GM21786 (cell line): ENCODE measurements at regions not wholly inside any gene's neighbourhood (a gene's known extent, or its start where the extent isn't known, plus 50 kb on each side); places are given as distances from the start of the nearest gene placed in this dataset.
"Not testable (repeated sequence)": the region's sequence is repeated elsewhere in the genome, so short reads cannot be mapped to it uniquely, and the experiment has no call there.

Experiments used
- ATAC-seq: cut with Tn5 transposase; IDR thresholded peaks from one replicate; pipeline ENCODE4 v1.9.1; 2021; ENCODE audit not compliant: unreplicated experiment

- ATAC-seq: no peak
Observed at GRCh38 chrX:55813150-55813549, 95.6 kb downstream of the RRAGB start.

- no peak for ATAC-seq
Observed at GRCh38 chrX:55815546-55815945, 98.0 kb downstream of the RRAGB start.

- no peak for ATAC-seq
Observed at GRCh38 chrX:55816023-55816422, 98.5 kb downstream of the RRAGB start.

GRCh38 chrX:55818673-55819375 lies 101.3 kb downstream of the RRAGB start:
- no peak for ATAC-seq

- ATAC-seq: no peak
Observed at GRCh38 chrX:55839485-55839884, 121.9 kb downstream of the RRAGB start.

- peak; percentile 80 for ATAC-seq
Observed at GRCh38 chrX:55841962-55842752, 124.6 kb downstream of the RRAGB start.

GRCh38 chrX:55866779-55867178 lies 149.2 kb downstream of the RRAGB start:
- ATAC-seq: not testable (repeated sequence)

GRCh38 chrX:55867181-55867651 lies 149.7 kb downstream of the RRAGB start:
- peak; percentile 81 for ATAC-seq

GRCh38 chrX:55867708-55868107 lies 150.2 kb downstream of the RRAGB start:
- peak; percentile 64 for ATAC-seq

GRCh38 chrX:55874807-55875206 lies 157.3 kb downstream of the RRAGB start:
- no peak for ATAC-seq

- ATAC-seq: not testable (repeated sequence)
Observed at GRCh38 chrX:55883541-55883940, 166.0 kb downstream of the RRAGB start.

GRCh38 chrX:55907968-55908607 lies 190.5 kb downstream of the RRAGB start:
- peak; percentile 77 for ATAC-seq

GRCh38 chrX:55908661-55909212 lies 191.2 kb downstream of the RRAGB start:
- peak; percentile 38 for ATAC-seq

- peak; percentile 88 for ATAC-seq
Observed at GRCh38 chrX:55919367-55920221, 202.0 kb downstream of the RRAGB start.

- ATAC-seq: no peak
Observed at GRCh38 chrX:55924574-55924973, 207.0 kb downstream of the RRAGB start.

GRCh38 chrX:55928529-55928928 lies 211.0 kb downstream of the RRAGB start:
- ATAC-seq: not testable (repeated sequence)
